ENCODE measurements at regions not wholly inside any gene's neighbourhood (a gene's known extent, or its start where the extent isn't known, plus 50 kb on each side); places are given as distances from the start of the nearest gene placed in this dataset.

DNA sequence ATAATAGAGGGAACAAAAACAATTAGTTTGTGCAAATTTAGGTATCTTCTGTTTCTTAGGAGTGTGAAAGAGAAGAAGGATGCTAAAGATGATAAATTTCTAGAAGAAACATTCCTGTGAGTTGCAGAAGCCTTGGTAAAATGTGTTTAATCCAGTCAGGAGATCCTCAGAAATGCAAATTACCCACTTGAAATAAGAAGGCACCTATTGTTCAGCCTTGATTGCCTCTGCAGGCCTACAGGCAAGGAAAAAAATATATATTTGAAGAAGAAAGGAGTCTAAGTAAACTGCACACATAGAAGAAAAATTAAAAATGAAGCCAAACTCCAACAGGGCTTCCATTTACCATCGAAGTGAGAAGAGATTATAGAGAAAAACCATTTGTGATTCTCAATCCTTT is 51.0 kb upstream of the LHX8 start:
- TF ChIP-seq, protein P1, sequence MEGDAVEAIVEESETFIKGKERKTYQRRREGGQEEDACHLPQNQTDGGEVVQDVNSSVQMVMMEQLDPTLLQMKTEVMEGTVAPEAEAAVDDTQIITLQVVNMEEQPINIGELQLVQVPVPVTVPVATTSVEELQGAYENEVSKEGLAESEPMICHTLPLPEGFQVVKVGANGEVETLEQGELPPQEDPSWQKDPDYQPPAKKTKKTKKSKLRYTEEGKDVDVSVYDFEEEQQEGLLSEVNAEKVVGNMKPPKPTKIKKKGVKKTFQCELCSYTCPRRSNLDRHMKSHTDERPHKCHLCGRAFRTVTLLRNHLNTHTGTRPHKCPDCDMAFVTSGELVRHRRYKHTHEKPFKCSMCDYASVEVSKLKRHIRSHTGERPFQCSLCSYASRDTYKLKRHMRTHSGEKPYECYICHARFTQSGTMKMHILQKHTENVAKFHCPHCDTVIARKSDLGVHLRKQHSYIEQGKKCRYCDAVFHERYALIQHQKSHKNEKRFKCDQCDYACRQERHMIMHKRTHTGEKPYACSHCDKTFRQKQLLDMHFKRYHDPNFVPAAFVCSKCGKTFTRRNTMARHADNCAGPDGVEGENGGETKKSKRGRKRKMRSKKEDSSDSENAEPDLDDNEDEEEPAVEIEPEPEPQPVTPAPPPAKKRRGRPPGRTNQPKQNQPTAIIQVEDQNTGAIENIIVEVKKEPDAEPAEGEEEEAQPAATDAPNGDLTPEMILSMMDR (IDR thresholded peaks at IDR 0.05; ENCODE audit: low read length), result no peak
- no peak for TF ChIP-seq EZH2 (IDR thresholded peaks at IDR 0.05; ENCODE audit: borderline replicate concordance, low read length)
- Histone ChIP-seq H3K79me2 (ENCODE audit: insufficient read depth, low read length) (no peaks in the 10 kb centered on the region), H4K20me1 (ENCODE audit: insufficient read depth, low read length) (no peaks in the 10 kb centered on the region), H3K36me3 (ENCODE audit: insufficient read depth, low read length) (no peaks in the 10 kb centered on the region), H3K4me1 (ENCODE audit: insufficient read depth, low read length, severe bottlenecking) (no peaks in the 10 kb centered on the region), H3K4me3 (ENCODE audit: low read depth, low read length, poor library complexity, severe bottlenecking) (no peak overlapping the region), H3K27ac (ENCODE audit: low read depth, low read length, poor library complexity, severe bottlenecking) (no peak overlapping the region), H3K27me3 (ENCODE audit: insufficient read depth, low read length) (no peaks in the 10 kb centered on the region), H3K9ac (ENCODE audit: low read length) (no peak overlapping the region), H3K9me3 (ENCODE audit: low read length) (no peaks in the 10 kb centered on the region), H2AFZ (ENCODE audit: low read length) (no peak overlapping the region), H3K9me2 (ENCODE audit: low read depth, low read length) (no peaks in the 10 kb centered on the region), H3K4me2 (ENCODE audit: low read length) (no peak overlapping the region), H3F3A (ENCODE audit: insufficient read depth, low read length) (no peaks in the 10 kb centered on the region)

DNA sequence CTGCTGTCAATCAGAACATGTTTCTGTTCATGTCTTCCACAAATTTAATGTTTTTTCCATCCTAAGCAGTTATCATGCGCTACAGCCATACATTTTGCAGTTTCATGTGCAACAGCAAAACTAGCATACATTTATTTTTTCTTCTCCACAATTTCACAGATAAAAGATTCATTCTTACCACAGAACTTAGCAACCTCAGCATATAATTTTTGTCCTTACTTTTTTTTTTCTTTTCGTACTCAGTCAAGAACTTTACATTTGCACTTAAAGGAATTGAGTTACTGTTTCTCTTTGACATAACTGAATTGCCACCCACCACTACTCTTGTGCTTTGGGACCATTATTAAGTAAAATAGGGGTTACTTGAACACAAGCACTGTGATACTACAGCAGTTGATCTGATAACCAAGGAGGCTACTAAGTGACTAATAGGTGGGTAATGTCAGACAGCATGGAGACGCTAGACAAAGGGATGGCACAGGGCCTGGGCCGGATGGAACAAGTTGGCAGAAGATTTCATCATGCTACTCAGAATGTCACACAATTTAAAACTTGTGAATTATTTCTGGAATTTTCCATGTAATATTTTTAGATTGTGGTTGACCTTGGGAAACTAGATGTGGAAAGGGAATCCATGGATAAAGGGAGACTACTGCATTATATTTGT is 50.2 kb upstream of the LHX8 start:
- H3K4me3 ChIP-seq (ENCODE audit: low read depth, low read length, poor library complexity, severe bottlenecking), result no peak overlapping the region
- no peaks in the 10 kb centered on the region for H3K27me3 ChIP-seq (ENCODE audit: insufficient read depth, low read length)
- no peak overlapping the region for H2AFZ ChIP-seq (ENCODE audit: low read length)
- H3F3A ChIP-seq (ENCODE audit: insufficient read depth, low read length), result no peaks in the 10 kb centered on the region
- no peaks in the 10 kb centered on the region for H3K36me3 ChIP-seq (ENCODE audit: insufficient read depth, low read length)
- H3K9ac ChIP-seq (ENCODE audit: low read length), result no peak overlapping the region
- no peaks in the 10 kb centered on the region for H3K9me3 ChIP-seq (ENCODE audit: low read length)
- no peaks in the 10 kb centered on the region for H4K20me1 ChIP-seq (ENCODE audit: insufficient read depth, low read length)
- no peak overlapping the region for H3K27ac ChIP-seq (ENCODE audit: low read depth, low read length, poor library complexity, severe bottlenecking)
- H3K79me2 ChIP-seq (ENCODE audit: insufficient read depth, low read length), result no peaks in the 10 kb centered on the region
- no peaks in the 10 kb centered on the region for H3K4me1 ChIP-seq (ENCODE audit: insufficient read depth, low read length, severe bottlenecking)
- H3K4me2 ChIP-seq (ENCODE audit: low read length), result no peak overlapping the region
- no peaks in the 10 kb centered on the region for H3K9me2 ChIP-seq (ENCODE audit: low read depth, low read length)
- TF ChIP-seq EZH2 (IDR thresholded peaks at IDR 0.05; ENCODE audit: borderline replicate concordance, low read length), result no peak
- TF ChIP-seq, protein P1 (IDR thresholded peaks at IDR 0.05; ENCODE audit: low read length), result no peak
